ENCODE measurements at regions not wholly inside any gene's neighbourhood (a gene's known extent, or its start where the extent isn't known, plus 50 kb on each side); places are given as distances from the start of the nearest gene placed in this dataset.

DNA sequence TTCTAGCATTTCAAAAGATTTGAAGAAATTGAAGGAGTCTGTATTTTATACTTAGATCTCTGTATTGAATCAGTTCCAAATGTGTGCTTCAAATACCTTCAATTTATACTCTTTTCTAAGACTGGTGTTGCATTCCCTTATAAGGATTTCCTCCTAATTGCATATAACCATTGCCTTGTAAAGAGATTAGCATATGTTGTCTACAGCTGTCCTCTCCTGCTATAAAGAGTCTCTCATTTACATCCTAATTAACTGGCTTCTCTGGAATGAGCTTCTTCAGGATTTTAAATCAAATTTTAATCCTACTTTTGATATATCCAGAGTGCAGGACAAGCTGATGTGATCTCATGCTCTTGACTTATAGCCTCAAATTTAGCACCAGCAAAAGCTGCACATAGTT lies 957.3 kb downstream of the XPNPEP1 start:
- ChIA-PET CTCF (no interaction called here), POLR2A (no interaction called here)
- H3K4me1 ChIP-seq (ENCODE audit: control insufficient read depth, insufficient read depth, low read length): no peaks in the 10 kb centered on the region
- no peak overlapping the region for H3K27ac ChIP-seq (ENCODE audit: extremely low read depth, low read depth, low read length)
- H3K4me3 ChIP-seq (ENCODE audit: low read depth, low read length): no peak overlapping the region
- no peaks in the 10 kb centered on the region for H3K36me3 ChIP-seq (ENCODE audit: control insufficient read depth in 2 of 2, insufficient read depth in 1 of 2, low read length in 2 of 2)
- H3K9me3 ChIP-seq (ENCODE audit: control insufficient read depth, insufficient read depth, low read depth, low read length): no peaks in the 10 kb centered on the region
- no peak for TF ChIP-seq ZNF549 (tag by site-specific recombination; IDR thresholded peaks at IDR 0.05)
- no peak for TF ChIP-seq ZNF140 (tag by site-specific recombination; IDR thresholded peaks at IDR 0.05)
- TF ChIP-seq, protein P1, sequence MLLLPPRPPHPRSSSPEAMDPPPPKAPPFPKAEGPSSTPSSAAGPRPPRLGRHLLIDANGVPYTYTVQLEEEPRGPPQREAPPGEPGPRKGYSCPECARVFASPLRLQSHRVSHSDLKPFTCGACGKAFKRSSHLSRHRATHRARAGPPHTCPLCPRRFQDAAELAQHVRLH (tag by site-specific recombination; IDR thresholded peaks at IDR 0.05): no peak
- no peak for TF ChIP-seq SETDB1 (IDR thresholded peaks at IDR 0.05; ENCODE audit: insufficient read length, low read length)
- TF ChIP-seq ZNF350 (tag by site-specific recombination; IDR thresholded peaks at IDR 0.05): no peak
- no peak for TF ChIP-seq ZNF341 (tag by site-specific recombination; IDR thresholded peaks at IDR 0.05; ENCODE audit: low read depth)
- no peak for TF ChIP-seq ZNF626 (tag by site-specific recombination; IDR thresholded peaks at IDR 0.05)
- no peak for TF ChIP-seq ZFHX2 (tag by site-specific recombination; conservative IDR thresholded peaks at IDR 0.05)
- no peak for TF ChIP-seq SP7 (tag by site-specific recombination; IDR thresholded peaks at IDR 0.05)
- TF ChIP-seq ZNF521 (tag by site-specific recombination; IDR thresholded peaks at IDR 0.05): no peak
- TF ChIP-seq ZNF114 (tag by site-specific recombination; IDR thresholded peaks at IDR 0.05): no peak
- TF ChIP-seq ZNF2 (tag by site-specific recombination; IDR thresholded peaks at IDR 0.05): no peak
- TF ChIP-seq, protein P2, sequence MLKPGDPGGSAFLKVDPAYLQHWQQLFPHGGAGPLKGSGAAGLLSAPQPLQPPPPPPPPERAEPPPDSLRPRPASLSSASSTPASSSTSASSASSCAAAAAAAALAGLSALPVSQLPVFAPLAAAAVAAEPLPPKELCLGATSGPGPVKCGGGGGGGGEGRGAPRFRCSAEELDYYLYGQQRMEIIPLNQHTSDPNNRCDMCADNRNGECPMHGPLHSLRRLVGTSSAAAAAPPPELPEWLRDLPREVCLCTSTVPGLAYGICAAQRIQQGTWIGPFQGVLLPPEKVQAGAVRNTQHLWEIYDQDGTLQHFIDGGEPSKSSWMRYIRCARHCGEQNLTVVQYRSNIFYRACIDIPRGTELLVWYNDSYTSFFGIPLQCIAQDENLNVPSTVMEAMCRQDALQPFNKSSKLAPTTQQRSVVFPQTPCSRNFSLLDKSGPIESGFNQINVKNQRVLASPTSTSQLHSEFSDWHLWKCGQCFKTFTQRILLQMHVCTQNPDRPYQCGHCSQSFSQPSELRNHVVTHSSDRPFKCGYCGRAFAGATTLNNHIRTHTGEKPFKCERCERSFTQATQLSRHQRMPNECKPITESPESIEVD (tag by site-specific recombination; IDR thresholded peaks at IDR 0.05): no peak
- no peak for TF ChIP-seq ZNF792 (tag by site-specific recombination; IDR thresholded peaks at IDR 0.05)

GRCh38 chr10:108962172-108962571 lies 961.1 kb downstream of the XPNPEP1 start:
- Histone ChIP-seq H3K36me3 (ENCODE audit: control insufficient read depth in 2 of 2, insufficient read depth in 1 of 2, low read length in 2 of 2) (no peaks in the 10 kb centered on the region), H3K27ac (ENCODE audit: extremely low read depth, low read depth, low read length) (no peak overlapping the region), H3K4me1 (ENCODE audit: control insufficient read depth, insufficient read depth, low read length) (no peaks in the 10 kb centered on the region), H3K9me3 (ENCODE audit: control insufficient read depth, insufficient read depth, low read depth, low read length) (no peaks in the 10 kb centered on the region), H3K4me3 (ENCODE audit: low read depth, low read length) (no peak overlapping the region)
- POLR2A ChIA-PET: no interaction called here
- CTCF ChIA-PET: no interaction called here
- TF ChIP-seq BCL11A (tag by site-specific recombination; IDR thresholded peaks at IDR 0.05; ENCODE audit: low read depth) (no peak), SETDB1 (IDR thresholded peaks at IDR 0.05; ENCODE audit: insufficient read length, low read length) (no peak), ZNF433 (tag by site-specific recombination; IDR thresholded peaks at IDR 0.05; ENCODE audit: low read depth) (no peak), PRDM1 (tag by site-specific recombination; IDR thresholded peaks at IDR 0.05) (no peak), MYNN (tag by site-specific recombination; IDR thresholded peaks at IDR 0.05; ENCODE audit: borderline replicate concordance) (no peak), ZNF138 (tag by site-specific recombination; IDR thresholded peaks at IDR 0.05; ENCODE audit: borderline replicate concordance) (no peak), ZNF558 (tag by site-specific recombination; IDR thresholded peaks at IDR 0.05) (no peak), HOXA7 (CRISPR knock-in tag; IDR thresholded peaks at IDR 0.05; ENCODE audit: borderline replicate concordance) (no peak), ZNF211 (tag by site-specific recombination; IDR thresholded peaks at IDR 0.05; ENCODE audit: low read depth) (no peak), ZNF404 (tag by site-specific recombination; IDR thresholded peaks at IDR 0.05) (no peak), ZNF24 (tag by site-specific recombination; IDR thresholded peaks at IDR 0.05) (no peak), ZIC2 (tag by site-specific recombination; IDR thresholded peaks at IDR 0.05) (no peak), ZNF623 (tag by site-specific recombination; IDR thresholded peaks at IDR 0.05) (no peak), ZBTB1 (tag by site-specific recombination; IDR thresholded peaks at IDR 0.05) (no peak), ZSCAN16 (tag by site-specific recombination; IDR thresholded peaks at IDR 0.05) (no peak), ZBTB17 (tag by site-specific recombination; IDR thresholded peaks at IDR 0.05) (no peak), ZNF488 (tag by site-specific recombination; IDR thresholded peaks at IDR 0.05) (no peak)
- TF ChIP-seq, protein P3, sequence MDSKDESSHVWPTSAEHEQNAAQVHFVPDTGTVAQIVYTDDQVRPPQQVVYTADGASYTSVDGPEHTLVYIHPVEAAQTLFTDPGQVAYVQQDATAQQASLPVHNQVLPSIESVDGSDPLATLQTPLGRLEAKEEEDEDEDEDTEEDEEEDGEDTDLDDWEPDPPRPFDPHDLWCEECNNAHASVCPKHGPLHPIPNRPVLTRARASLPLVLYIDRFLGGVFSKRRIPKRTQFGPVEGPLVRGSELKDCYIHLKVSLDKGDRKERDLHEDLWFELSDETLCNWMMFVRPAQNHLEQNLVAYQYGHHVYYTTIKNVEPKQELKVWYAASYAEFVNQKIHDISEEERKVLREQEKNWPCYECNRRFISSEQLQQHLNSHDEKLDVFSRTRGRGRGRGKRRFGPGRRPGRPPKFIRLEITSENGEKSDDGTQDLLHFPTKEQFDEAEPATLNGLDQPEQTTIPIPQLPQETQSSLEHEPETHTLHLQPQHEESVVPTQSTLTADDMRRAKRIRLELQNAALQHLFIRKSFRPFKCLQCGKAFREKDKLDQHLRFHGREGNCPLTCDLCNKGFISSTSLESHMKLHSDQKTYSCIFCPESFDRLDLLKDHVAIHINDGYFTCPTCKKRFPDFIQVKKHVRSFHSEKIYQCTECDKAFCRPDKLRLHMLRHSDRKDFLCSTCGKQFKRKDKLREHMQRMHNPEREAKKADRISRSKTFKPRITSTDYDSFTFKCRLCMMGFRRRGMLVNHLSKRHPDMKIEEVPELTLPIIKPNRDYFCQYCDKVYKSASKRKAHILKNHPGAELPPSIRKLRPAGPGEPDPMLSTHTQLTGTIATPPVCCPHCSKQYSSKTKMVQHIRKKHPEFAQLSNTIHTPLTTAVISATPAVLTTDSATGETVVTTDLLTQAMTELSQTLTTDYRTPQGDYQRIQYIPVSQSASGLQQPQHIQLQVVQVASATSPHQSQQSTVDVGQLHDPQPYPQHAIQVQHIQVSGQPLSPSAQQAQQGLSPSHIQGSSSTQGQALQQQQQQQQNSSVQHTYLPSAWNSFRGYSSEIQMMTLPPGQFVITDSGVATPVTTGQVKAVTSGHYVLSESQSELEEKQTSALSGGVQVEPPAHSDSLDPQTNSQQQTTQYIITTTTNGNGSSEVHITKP (tag by site-specific recombination; IDR thresholded peaks at IDR 0.05): no peak
